Suprapubic skin (tissue), 4 donors: ENCODE measurements at regions not wholly inside any gene's neighbourhood (a gene's known extent, or its start where the extent isn't known, plus 50 kb on each side); places are given as distances from the start of the nearest gene placed in this dataset.

Source experiments
- DNase-seq, 2 donors: peaks; one replicate each; pipeline ENCODE4 v3.0.0-alpha.2; 2019; ENCODE audit warnings: low spot score in 2 of 2
- H3K27ac ChIP-seq: fragments of 200-600 bp; sonication (generic); one replicate; pipeline ENCODE4 v1.5.1; 2019
- H3K27me3 ChIP-seq: fragments of 200-600 bp; sonication (generic); one replicate; pipeline ENCODE4 v1.5.1; 2019
- H3K36me3 ChIP-seq: fragments of 200-600 bp; sonication (generic); one replicate; pipeline ENCODE4 v1.5.1; 2019
- H3K4me1 ChIP-seq: fragments of 200-600 bp; sonication (generic); one replicate; pipeline ENCODE4 v1.5.1; 2019
- H3K4me3 ChIP-seq: fragments of 200-600 bp; sonication (generic); one replicate; pipeline ENCODE4 v1.5.1; 2019; ENCODE audit warnings: mild to moderate bottlenecking
- H3K9me3 ChIP-seq: fragments of 200-600 bp; sonication (generic); one replicate; pipeline ENCODE4 v1.5.1; 2019
- CTCF ChIP-seq, 2 donors: fragments of 200-600 bp in 1 of 2; fragments of 450-650 bp in 1 of 2; sonication (generic) in 1 of 2; IDR thresholded peaks; one replicate each; pipeline ENCODE4 v1.5.1; 2016 to 2019; ENCODE audit warnings: antibody characterized with exemption in 2 of 2, mild to moderate bottlenecking in 1 of 2, moderate library complexity in 1 of 2
- EP300 ChIP-seq: sonication (generic); formaldehyde crosslinking; IDR thresholded peaks from one replicate; pipeline ENCODE4 v1.6.1; 2017; ENCODE audit warnings: antibody characterized with exemption
- POLR2A ChIP-seq, 2 donors: fragments of 450-650 bp; IDR thresholded peaks; one replicate each; pipeline ENCODE4 v1.6.1; 2017; ENCODE audit warnings: antibody characterized with exemption in 2 of 2, mild to moderate bottlenecking in 2 of 2, moderate library complexity in 2 of 2
- POLR2AphosphoS5 ChIP-seq, 3 donors: sonication (generic); formaldehyde crosslinking; IDR thresholded peaks; one replicate each; pipeline ENCODE4 v1.6.1; 2017; ENCODE audit warnings: antibody characterized with exemption in 3 of 3
- WGBS: methylation state at CpG from one replicate; pipeline ENCODE4 v1.1.5; 2018; 5-methylcytosine and 5-hydroxymethylcytosine counted together

GRCh38 chr1:189046127-189046526 lies 1431.5 kb downstream of the BRINP3 start:
- no peak overlapping the region for H3K4me3 ChIP-seq
- no peaks in the 10 kb centered on the region for H3K27me3 ChIP-seq
- no peak for DNase-seq
- no peak for TF ChIP-seq CTCF (IDR thresholded peaks at IDR 0.05)
- no peak for TF ChIP-seq EP300
- TF ChIP-seq POLR2AphosphoS5 (IDR thresholded peaks at IDR 0.05) = no peak
- TF ChIP-seq POLR2A (IDR thresholded peaks at IDR 0.05) = no peak
- H3K9me3 ChIP-seq = no peaks in the 10 kb centered on the region
- H3K4me1 ChIP-seq = no peaks in the 10 kb centered on the region
- H3K27ac ChIP-seq = no peak overlapping the region
- WGBS = 28% methylated on average over 2 of the region's 2 CpGs
- no peaks in the 10 kb centered on the region for H3K36me3 ChIP-seq

- TF ChIP-seq EP300 = no peak
- TF ChIP-seq POLR2A (IDR thresholded peaks at IDR 0.05) = no peak
- TF ChIP-seq CTCF (IDR thresholded peaks at IDR 0.05) = no peak
- no peak for TF ChIP-seq POLR2AphosphoS5 (IDR thresholded peaks at IDR 0.05)
- no peak overlapping the region for H3K4me3 ChIP-seq
- H3K27me3 ChIP-seq = no peaks in the 10 kb centered on the region
- no peaks in the 10 kb centered on the region for H3K4me1 ChIP-seq
- H3K36me3 ChIP-seq = no peaks in the 10 kb centered on the region
- no peaks in the 10 kb centered on the region for H3K9me3 ChIP-seq
- 26% methylated on average over 2 of the region's 2 CpGs for WGBS
- no peak for DNase-seq
- H3K27ac ChIP-seq = no peak overlapping the region
Measured at GRCh38 chr1:189084811-189085210, 1392.9 kb downstream of the BRINP3 start.

- Histone ChIP-seq H3K4me1 (no peaks in the 10 kb centered on the region), H3K27me3 (no peaks in the 10 kb centered on the region), H3K36me3 (no peaks in the 10 kb centered on the region), H3K4me3 (no peak overlapping the region), H3K9me3 (no peaks in the 10 kb centered on the region), H3K27ac (no peak overlapping the region)
- no peak for TF ChIP-seq EP300
- TF ChIP-seq POLR2AphosphoS5 (IDR thresholded peaks at IDR 0.05) = no peak
- no peak for TF ChIP-seq CTCF (IDR thresholded peaks at IDR 0.05)
- no peak for TF ChIP-seq POLR2A (IDR thresholded peaks at IDR 0.05)
- no peak for DNase-seq
Measured at GRCh38 chr1:189103956-189104355, 1373.7 kb downstream of the BRINP3 start.

- Histone ChIP-seq H3K36me3 (no peaks in the 10 kb centered on the region), H3K4me1 (no peaks in the 10 kb centered on the region), H3K4me3 (no peak overlapping the region), H3K27ac (no peak overlapping the region), H3K9me3 (no peaks in the 10 kb centered on the region), H3K27me3 (no peaks in the 10 kb centered on the region)
- WGBS = 85% methylated on average over 4 of the region's 4 CpGs
- no peak for DNase-seq
- TF ChIP-seq POLR2A (IDR thresholded peaks at IDR 0.05) (no peak), CTCF (IDR thresholded peaks at IDR 0.05) (no peak), POLR2AphosphoS5 (IDR thresholded peaks at IDR 0.05) (no peak), EP300 (no peak)
Measured at GRCh38 chr1:189117072-189117770, 1360.4 kb downstream of the BRINP3 start.

GRCh38 chr1:189121941-189122340 lies 1355.7 kb downstream of the BRINP3 start:
- peaks cover 7% of the 10 kb centered on the region for H3K9me3 ChIP-seq
- TF ChIP-seq CTCF (IDR thresholded peaks at IDR 0.05) = no peak
- no peak for TF ChIP-seq POLR2AphosphoS5 (IDR thresholded peaks at IDR 0.05)
- TF ChIP-seq POLR2A (IDR thresholded peaks at IDR 0.05) = no peak
- no peak for TF ChIP-seq EP300
- H3K27me3 ChIP-seq = no peaks in the 10 kb centered on the region
- no peaks in the 10 kb centered on the region for H3K4me1 ChIP-seq
- DNase-seq = no peak
- H3K4me3 ChIP-seq = no peak overlapping the region
- no peaks in the 10 kb centered on the region for H3K36me3 ChIP-seq
- 44% methylated on average over 2 of the region's 2 CpGs for WGBS
- H3K27ac ChIP-seq = no peak overlapping the region
